ENCODE measurements at regions not wholly inside any gene's neighbourhood (a gene's known extent, or its start where the extent isn't known, plus 50 kb on each side); places are given as distances from the start of the nearest gene placed in this dataset.

GRCh38 chr6:91304521-91304920 lies 717.6 kb upstream of the MAP3K7 start:
- H3K27me3 ChIP-seq (ENCODE audit: control insufficient read depth, insufficient read depth, low read length): no peaks in the 10 kb centered on the region
- no peak overlapping the region for H3K27ac ChIP-seq (ENCODE audit: low read depth, low read length)
- H3K4me3 ChIP-seq (ENCODE audit: low read length): no peak overlapping the region
- no peaks in the 10 kb centered on the region for H3K36me3 ChIP-seq (ENCODE audit: control insufficient read depth, insufficient read depth, low read length)
- H3K4me1 ChIP-seq (ENCODE audit: control insufficient read depth, insufficient read depth, low read length): no peaks in the 10 kb centered on the region
- H3K9ac ChIP-seq (ENCODE audit: low read length): no peak overlapping the region

DNA sequence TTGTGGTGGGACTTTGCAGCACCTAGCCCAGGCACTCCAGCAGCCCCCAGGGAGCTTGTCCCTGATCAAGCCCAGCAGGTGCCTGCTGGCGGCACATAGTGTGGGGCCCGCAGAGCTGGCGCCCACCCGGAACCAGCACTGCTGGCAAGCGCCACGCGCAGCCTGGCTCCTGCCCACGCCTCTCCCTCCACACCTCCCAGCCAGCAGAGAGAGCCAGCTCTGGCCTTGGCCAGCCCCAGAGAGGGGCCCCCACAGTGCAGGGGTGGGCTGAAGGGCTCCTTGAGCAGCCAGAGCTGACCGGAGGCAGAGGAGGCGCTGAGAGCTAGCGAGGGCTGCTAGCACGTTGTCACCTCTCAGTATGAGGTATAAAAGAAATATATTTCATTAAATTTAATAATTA lies 716.5 kb upstream of the MAP3K7 start:
- Histone ChIP-seq H3K27me3 (ENCODE audit: control insufficient read depth, insufficient read depth, low read length) (no peaks in the 10 kb centered on the region), H3K27ac (ENCODE audit: low read depth, low read length) (no peak overlapping the region), H3K4me1 (ENCODE audit: control insufficient read depth, insufficient read depth, low read length) (no peaks in the 10 kb centered on the region), H3K36me3 (ENCODE audit: control insufficient read depth, insufficient read depth, low read length) (no peaks in the 10 kb centered on the region), H3K9ac (ENCODE audit: low read length) (no peak overlapping the region), H3K4me3 (ENCODE audit: low read length) (no peak overlapping the region)

DNA sequence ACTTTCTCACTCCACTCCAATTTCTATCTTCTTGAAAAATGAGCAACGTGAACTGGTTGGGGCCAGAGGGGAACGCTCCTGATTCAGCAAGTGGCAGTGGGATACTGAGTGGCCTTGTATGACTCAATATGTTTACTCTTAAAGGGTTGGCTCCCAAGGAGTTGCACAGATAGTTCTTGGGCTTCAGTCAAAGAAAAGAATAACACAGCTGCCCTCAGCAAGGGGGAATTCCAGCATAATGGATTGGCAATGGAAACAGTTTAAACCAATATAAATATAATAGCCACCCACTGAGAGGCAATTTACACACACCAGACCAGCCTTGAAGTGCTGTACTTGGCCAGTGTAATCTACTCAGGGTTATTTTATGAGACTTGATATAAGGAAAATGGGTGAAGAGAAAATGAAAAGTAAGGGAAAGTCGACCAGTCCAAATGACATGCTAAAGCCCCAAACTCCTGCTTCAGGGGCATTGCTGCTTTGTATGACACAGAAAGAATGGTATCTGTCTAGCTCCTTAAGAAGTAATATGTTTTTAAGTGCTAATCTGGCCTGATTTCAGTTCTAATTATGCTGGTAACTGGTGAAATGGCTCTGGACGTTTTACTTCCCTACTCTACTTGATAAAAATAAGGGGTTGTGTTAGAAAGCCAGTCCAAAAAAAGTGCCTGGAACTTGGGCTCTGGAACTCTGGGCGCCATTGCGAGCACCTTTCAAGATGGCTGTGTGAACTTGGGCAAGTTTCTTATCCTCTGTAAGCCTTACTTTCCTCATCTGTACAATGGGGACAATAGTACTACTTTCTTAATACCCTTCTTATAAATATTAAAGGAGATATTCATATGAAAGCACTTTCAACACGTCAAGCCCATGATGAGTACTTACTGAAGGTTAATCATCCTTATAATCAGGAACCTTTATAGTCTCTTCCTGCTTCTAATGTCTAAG lies 712.9 kb upstream of the MAP3K7 start:
- Histone ChIP-seq H3K36me3 (ENCODE audit: control insufficient read depth, insufficient read depth, low read length) (no peaks in the 10 kb centered on the region), H3K4me1 (ENCODE audit: control insufficient read depth, insufficient read depth, low read length) (no peaks in the 10 kb centered on the region), H3K9ac (ENCODE audit: low read length) (no peak overlapping the region), H3K27me3 (ENCODE audit: control insufficient read depth, insufficient read depth, low read length) (no peaks in the 10 kb centered on the region), H3K27ac (ENCODE audit: low read depth, low read length) (no peak overlapping the region), H3K4me3 (ENCODE audit: low read length) (no peak overlapping the region)

DNA sequence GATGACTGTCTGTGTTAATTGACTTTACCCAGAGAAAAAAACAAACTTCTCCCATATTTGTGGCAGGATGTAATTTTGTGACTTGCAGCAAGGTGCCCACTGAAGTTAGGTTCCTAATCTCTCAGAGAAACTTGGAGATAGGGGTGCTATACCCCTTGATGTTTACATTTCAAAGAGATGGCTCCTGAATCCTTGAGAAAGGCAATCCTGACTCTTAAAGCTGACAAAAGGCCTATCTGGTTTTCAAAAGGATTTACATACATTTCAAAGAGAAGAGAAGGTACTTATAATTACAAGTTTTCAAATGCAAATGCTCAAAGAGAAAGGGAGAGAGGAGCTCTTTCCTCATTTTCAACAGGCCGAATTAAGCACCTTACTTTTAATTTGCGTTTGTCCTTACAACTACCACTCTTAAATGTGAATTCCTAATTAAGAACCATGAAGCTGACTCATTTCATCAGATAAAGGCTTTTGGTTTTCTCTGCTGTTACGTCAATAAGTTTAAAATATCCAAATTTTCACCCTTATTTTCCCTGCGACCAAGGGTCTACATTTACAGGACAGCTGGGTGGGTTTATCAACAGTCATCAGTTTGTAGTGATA lies 711.8 kb upstream of the MAP3K7 start:
- no peaks in the 10 kb centered on the region for H3K27me3 ChIP-seq (ENCODE audit: control insufficient read depth, insufficient read depth, low read length)
- no peak overlapping the region for H3K4me3 ChIP-seq (ENCODE audit: low read length)
- no peaks in the 10 kb centered on the region for H3K4me1 ChIP-seq (ENCODE audit: control insufficient read depth, insufficient read depth, low read length)
- no peak overlapping the region for H3K27ac ChIP-seq (ENCODE audit: low read depth, low read length)
- H3K9ac ChIP-seq (ENCODE audit: low read length): no peak overlapping the region
- no peaks in the 10 kb centered on the region for H3K36me3 ChIP-seq (ENCODE audit: control insufficient read depth, insufficient read depth, low read length)

- no peaks in the 10 kb centered on the region for H3K4me1 ChIP-seq (ENCODE audit: control insufficient read depth, insufficient read depth, low read length)
- H3K36me3 ChIP-seq (ENCODE audit: control insufficient read depth, insufficient read depth, low read length): no peaks in the 10 kb centered on the region
- no peaks in the 10 kb centered on the region for H3K27me3 ChIP-seq (ENCODE audit: control insufficient read depth, insufficient read depth, low read length)
- no peak overlapping the region for H3K27ac ChIP-seq (ENCODE audit: low read depth, low read length)
- H3K9ac ChIP-seq (ENCODE audit: low read length): no peak overlapping the region
- H3K4me3 ChIP-seq (ENCODE audit: low read length): no peak overlapping the region
Measured at GRCh38 chr6:91293395-91293794, 706.5 kb upstream of the MAP3K7 start.

DNA sequence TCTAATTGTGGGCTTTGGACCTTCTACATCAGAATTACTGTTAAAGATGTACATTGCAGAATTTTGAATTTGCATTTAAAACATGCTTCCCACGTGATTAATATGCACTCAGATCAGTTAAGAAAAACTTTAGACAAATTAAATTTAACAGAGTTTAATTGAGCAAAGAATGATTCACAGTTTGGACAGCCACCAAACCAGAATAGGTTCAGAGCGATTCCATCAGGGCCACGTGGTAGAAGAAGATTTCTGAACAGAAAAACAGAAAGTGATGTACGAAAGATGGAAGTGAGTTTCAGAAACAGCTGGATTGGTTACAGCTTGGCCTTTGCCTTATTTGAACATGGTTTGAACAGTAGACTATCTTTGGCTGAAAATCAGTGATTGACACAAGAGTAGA lies 704.2 kb upstream of the MAP3K7 start:
- no peaks in the 10 kb centered on the region for H3K27me3 ChIP-seq (ENCODE audit: control insufficient read depth, insufficient read depth, low read length)
- H3K9ac ChIP-seq (ENCODE audit: low read length): no peak overlapping the region
- H3K36me3 ChIP-seq (ENCODE audit: control insufficient read depth, insufficient read depth, low read length): no peaks in the 10 kb centered on the region
- no peaks in the 10 kb centered on the region for H3K4me1 ChIP-seq (ENCODE audit: control insufficient read depth, insufficient read depth, low read length)
- no peak overlapping the region for H3K4me3 ChIP-seq (ENCODE audit: low read length)
- no peak overlapping the region for H3K27ac ChIP-seq (ENCODE audit: low read depth, low read length)

DNA sequence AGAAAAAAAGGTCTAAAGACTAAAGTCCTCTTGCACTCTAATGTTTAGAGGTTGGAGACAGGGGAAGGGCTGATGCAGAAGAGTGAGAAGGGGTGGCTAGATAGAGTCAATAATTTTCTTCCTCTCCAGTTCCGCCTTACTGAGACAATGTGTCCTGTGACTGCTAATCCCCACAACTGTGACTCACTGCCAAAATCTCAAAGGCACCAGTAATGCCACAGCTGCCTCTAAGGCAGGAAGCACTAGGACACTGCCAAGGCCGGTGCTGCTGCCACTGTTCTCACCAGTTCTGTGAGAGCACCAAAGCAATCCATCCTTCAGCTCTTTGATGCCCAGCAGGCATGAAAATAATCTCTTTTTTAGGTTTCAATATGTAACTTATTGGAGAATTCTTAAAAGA lies 701.9 kb upstream of the MAP3K7 start:
- Histone ChIP-seq H3K4me1 (ENCODE audit: control insufficient read depth, insufficient read depth, low read length) (no peaks in the 10 kb centered on the region), H3K27ac (ENCODE audit: low read depth, low read length) (no peak overlapping the region), H3K4me3 (ENCODE audit: low read length) (no peak overlapping the region)

GRCh38 chr6:91281901-91282300 lies 695.0 kb upstream of the MAP3K7 start:
- Histone ChIP-seq H3K4me3 (ENCODE audit: low read length) (no peak overlapping the region), H3K36me3 (ENCODE audit: control insufficient read depth, insufficient read depth, low read length) (no peaks in the 10 kb centered on the region), H3K27ac (ENCODE audit: low read depth, low read length) (no peak overlapping the region), H3K9ac (ENCODE audit: low read length) (no peak overlapping the region), H3K4me1 (ENCODE audit: control insufficient read depth, insufficient read depth, low read length) (no peaks in the 10 kb centered on the region), H3K27me3 (ENCODE audit: control insufficient read depth, insufficient read depth, low read length) (no peaks in the 10 kb centered on the region)

More for the DNA sequence above, 701.9 kb upstream of the MAP3K7 start:
- H3K27me3 ChIP-seq (ENCODE audit: control insufficient read depth, insufficient read depth, low read length): no peaks in the 10 kb centered on the region
- H3K36me3 ChIP-seq (ENCODE audit: control insufficient read depth, insufficient read depth, low read length): no peaks in the 10 kb centered on the region
- H3K9ac ChIP-seq (ENCODE audit: low read length): no peak overlapping the region

DNA sequence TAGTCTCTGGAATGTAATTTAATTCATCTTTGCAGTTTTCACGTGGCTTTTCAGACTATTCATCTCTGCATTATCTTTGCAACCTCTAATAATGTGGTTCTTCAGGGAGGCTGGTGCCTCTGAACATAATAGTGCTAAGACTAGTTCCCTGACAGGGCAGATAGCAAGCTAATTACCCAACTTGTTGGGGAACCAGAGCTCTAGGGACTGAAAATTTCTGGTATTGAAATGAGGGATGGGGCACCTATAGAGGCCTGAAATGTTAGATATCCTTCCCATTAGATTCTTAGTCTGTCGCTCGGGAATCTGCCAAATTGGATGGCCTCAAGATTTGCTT lies 693.6 kb upstream of the MAP3K7 start:
- no peaks in the 10 kb centered on the region for H3K27me3 ChIP-seq (ENCODE audit: control insufficient read depth, insufficient read depth, low read length)
- no peaks in the 10 kb centered on the region for H3K36me3 ChIP-seq (ENCODE audit: control insufficient read depth, insufficient read depth, low read length)
- H3K9ac ChIP-seq (ENCODE audit: low read length): no peak overlapping the region
- no peak overlapping the region for H3K27ac ChIP-seq (ENCODE audit: low read depth, low read length)
- H3K4me3 ChIP-seq (ENCODE audit: low read length): no peak overlapping the region
- H3K4me1 ChIP-seq (ENCODE audit: control insufficient read depth, insufficient read depth, low read length): no peaks in the 10 kb centered on the region

GRCh38 chr6:91279740-91280493 lies 693.0 kb upstream of the MAP3K7 start:
- Histone ChIP-seq H3K27ac (ENCODE audit: low read depth, low read length) (no peak overlapping the region), H3K4me1 (ENCODE audit: control insufficient read depth, insufficient read depth, low read length) (no peaks in the 10 kb centered on the region), H3K36me3 (ENCODE audit: control insufficient read depth, insufficient read depth, low read length) (no peaks in the 10 kb centered on the region), H3K4me3 (ENCODE audit: low read length) (no peak overlapping the region), H3K9ac (ENCODE audit: low read length) (no peak overlapping the region), H3K27me3 (ENCODE audit: control insufficient read depth, insufficient read depth, low read length) (no peaks in the 10 kb centered on the region)

GRCh38 chr6:91278416-91278815 lies 691.5 kb upstream of the MAP3K7 start:
- Histone ChIP-seq H3K36me3 (ENCODE audit: control insufficient read depth, insufficient read depth, low read length) (no peaks in the 10 kb centered on the region), H3K27me3 (ENCODE audit: control insufficient read depth, insufficient read depth, low read length) (no peaks in the 10 kb centered on the region), H3K4me3 (ENCODE audit: low read length) (no peak overlapping the region), H3K27ac (ENCODE audit: low read depth, low read length) (no peak overlapping the region), H3K9ac (ENCODE audit: low read length) (no peak overlapping the region), H3K4me1 (ENCODE audit: control insufficient read depth, insufficient read depth, low read length) (no peaks in the 10 kb centered on the region)

DNA sequence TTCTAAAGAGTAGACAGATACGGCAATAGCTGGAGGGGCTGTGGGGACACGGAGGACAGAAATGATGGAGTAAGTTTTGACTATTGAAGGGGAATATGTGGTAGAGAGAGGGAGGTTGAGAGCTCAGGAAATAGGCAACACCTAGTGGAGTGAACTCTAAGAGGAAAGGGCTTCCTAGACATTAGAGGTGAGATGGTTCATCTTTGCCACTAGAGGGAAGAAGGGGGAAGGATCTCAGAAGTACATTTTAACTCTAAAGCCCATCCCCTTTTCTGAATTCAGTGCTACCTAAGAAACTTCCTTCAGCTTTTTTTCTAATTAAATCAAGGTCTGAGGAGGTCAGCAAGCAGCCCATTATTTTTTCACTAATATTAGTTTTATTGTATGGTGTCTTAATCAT lies 689.4 kb upstream of the MAP3K7 start:
- Histone ChIP-seq H3K9ac (ENCODE audit: low read length) (no peak overlapping the region), H3K4me1 (ENCODE audit: control insufficient read depth, insufficient read depth, low read length) (no peaks in the 10 kb centered on the region), H3K27me3 (ENCODE audit: control insufficient read depth, insufficient read depth, low read length) (no peaks in the 10 kb centered on the region), H3K4me3 (ENCODE audit: low read length) (no peak overlapping the region), H3K36me3 (ENCODE audit: control insufficient read depth, insufficient read depth, low read length) (no peaks in the 10 kb centered on the region), H3K27ac (ENCODE audit: low read depth, low read length) (no peak overlapping the region)

All from rectal smooth muscle tissue (tissue), 1 donor.